ENCODE measurements at regions not wholly inside any gene's neighbourhood (a gene's known extent, or its start where the extent isn't known, plus 50 kb on each side); places are given as distances from the start of the nearest gene placed in this dataset.

DNA sequence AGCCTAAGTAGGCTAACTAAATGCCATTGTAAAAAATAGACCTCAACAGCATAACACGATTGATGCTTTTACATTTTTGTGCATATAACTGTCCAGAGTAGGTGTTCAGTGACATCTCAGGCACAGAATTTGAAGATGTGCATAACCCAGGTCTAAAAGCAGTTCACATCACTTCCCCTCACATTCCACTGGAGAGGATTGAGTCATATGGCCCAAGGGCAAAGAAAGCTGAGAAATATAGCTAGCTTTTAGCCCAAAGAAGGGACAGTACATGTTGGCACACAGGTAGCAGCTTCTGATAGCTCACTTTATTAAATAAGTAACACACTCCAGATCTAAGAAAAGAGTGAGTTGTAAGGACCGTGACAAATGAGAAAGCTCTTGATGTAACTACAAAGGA is 2259.5 kb upstream of the WWC1 start:
- Mint-ChIP-seq H3K36me3 (no peaks in the 10 kb centered on the region), H3K27me3 (no peaks in the 10 kb centered on the region), H3K4me3 (no peak overlapping the region), H3K9me3 (peaks cover 0 to 22% (median 3%) of the 10 kb centered on the region in 3 donors), H3K4me1 (no peaks in the 10 kb centered on the region), H3K27ac (no peak overlapping the region)

DNA sequence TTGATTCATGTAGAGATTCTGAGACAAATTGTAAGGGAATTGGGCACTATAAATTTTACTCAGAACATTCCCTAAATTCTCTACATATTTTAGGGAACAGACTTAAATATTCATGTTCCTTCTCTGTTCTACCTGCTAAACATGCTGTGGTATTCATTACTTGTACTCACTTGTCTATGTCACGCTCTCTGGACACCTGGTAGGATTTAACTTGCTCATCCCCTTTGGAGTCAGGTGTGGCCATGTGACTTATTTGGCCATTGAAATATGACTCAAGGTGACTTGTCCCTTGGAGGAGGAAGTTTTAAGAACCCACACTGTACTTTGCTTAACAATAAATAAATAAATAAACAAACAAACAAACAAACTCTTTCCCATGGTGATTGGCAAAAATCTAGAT is 2258.8 kb upstream of the WWC1 start:
- Mint-ChIP-seq H3K4me1 (no peaks in the 10 kb centered on the region), H3K4me3 (no peak overlapping the region), H3K36me3 (no peaks in the 10 kb centered on the region), H3K9me3 (peaks cover 0 to 19% (median 3%) of the 10 kb centered on the region in 3 donors), H3K27ac (no peak overlapping the region), H3K27me3 (no peaks in the 10 kb centered on the region)

DNA sequence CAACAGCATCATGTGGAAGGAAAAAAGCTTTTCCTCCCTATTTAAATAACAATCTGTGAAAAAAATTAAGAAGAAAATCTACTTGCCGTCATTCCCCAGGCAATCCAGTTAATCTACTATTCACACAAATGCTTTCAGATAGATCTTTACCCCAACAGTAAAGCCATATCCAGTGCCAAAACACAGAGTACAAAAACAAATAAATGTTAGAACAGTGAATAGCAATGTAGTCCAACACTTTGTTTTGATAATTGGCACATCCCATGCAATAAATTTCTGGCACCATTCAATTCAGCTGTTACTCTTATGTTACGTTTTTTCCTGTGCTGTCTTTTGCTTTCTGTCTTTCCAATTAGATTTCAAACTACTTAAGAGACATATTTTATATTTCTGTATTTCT is 2245.5 kb upstream of the WWC1 start:
- peaks cover 0 to 13% (median 3%) of the 10 kb centered on the region in 3 donors for H3K9me3 Mint-ChIP-seq
- H3K4me1 Mint-ChIP-seq: no peaks in the 10 kb centered on the region
- no peak overlapping the region for H3K4me3 Mint-ChIP-seq
- no peaks in the 10 kb centered on the region for H3K36me3 Mint-ChIP-seq
- no peak overlapping the region for H3K27ac Mint-ChIP-seq
- no peaks in the 10 kb centered on the region for H3K27me3 Mint-ChIP-seq

DNA sequence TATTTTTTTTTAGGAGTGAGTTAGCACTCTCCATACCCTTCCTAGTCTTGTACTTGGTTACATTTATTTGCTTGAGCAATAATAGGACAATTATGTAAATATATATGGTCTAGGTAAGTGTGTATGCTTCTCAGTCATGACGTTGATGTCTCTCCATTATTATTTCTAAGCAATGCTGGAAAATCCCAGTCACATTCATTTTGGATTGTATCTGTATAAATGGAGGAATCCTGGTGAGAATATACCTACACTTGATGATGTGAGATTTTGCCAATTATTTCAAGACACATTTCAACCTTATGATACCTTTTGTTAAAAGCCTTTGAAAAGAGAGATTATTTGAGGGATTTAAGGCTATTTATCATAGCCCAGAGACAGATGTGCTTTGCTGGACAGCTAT is 2244.5 kb upstream of the WWC1 start:
- Mint-ChIP-seq H3K36me3 (no peaks in the 10 kb centered on the region), H3K27ac (no peak overlapping the region), H3K4me3 (no peak overlapping the region), H3K27me3 (no peaks in the 10 kb centered on the region), H3K9me3 (peaks cover 0 to 13% (median 3%) of the 10 kb centered on the region in 3 donors), H3K4me1 (no peaks in the 10 kb centered on the region)

DNA sequence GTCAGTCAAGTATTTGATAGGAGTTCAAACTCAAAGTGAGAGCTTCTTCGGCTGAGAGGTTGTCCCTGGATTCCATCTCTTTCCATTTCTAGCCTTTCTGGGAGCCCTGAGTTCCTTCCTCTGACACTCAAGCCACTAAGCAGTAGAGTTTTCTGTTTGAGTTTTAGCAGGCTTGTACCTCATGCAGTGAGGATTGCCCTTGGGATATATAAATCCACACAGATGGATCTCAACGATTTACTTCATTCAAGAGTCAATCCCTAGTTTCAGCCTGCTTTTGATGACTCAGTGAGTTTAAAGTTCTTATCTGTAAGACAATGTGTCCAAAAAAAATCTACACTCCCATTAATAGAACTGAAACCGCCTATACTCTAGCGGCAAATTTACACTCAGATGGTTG is 2240.9 kb upstream of the WWC1 start:
- no peak overlapping the region for H3K27ac Mint-ChIP-seq
- H3K27me3 Mint-ChIP-seq: no peaks in the 10 kb centered on the region

DNA sequence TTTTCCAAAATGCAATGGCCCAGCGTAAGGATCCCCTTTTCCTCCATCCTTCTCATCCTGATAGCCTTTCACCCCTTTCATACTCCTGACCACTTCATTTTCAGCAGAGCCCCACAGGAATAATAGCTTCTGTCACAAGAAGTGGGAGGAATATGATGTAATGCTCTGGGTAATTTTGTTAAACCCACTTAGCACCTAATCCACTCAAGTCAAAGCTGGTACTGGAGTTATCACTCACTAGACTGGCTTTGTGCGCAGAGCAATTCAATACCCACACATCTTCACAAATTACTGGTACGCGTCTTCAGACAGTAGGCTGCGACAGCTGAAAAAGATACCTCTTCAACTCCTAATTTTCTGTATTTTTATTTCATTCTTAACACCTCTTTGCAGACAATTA is 2232.8 kb upstream of the WWC1 start:
- Mint-ChIP-seq H3K27me3 (no peaks in the 10 kb centered on the region), H3K4me1 (no peaks in the 10 kb centered on the region), H3K4me3 (no peak overlapping the region), H3K27ac (no peak overlapping the region), H3K36me3 (no peaks in the 10 kb centered on the region), H3K9me3 (peaks cover 2 to 3% (median 2%) of the 10 kb centered on the region in 3 donors)

More for the DNA sequence above, 2240.9 kb upstream of the WWC1 start:
- peaks cover 2 to 3% (median 2%) of the 10 kb centered on the region in 3 donors for H3K9me3 Mint-ChIP-seq
- H3K4me3 Mint-ChIP-seq: no peak overlapping the region
- H3K36me3 Mint-ChIP-seq: no peaks in the 10 kb centered on the region
- H3K4me1 Mint-ChIP-seq: no peaks in the 10 kb centered on the region

DNA sequence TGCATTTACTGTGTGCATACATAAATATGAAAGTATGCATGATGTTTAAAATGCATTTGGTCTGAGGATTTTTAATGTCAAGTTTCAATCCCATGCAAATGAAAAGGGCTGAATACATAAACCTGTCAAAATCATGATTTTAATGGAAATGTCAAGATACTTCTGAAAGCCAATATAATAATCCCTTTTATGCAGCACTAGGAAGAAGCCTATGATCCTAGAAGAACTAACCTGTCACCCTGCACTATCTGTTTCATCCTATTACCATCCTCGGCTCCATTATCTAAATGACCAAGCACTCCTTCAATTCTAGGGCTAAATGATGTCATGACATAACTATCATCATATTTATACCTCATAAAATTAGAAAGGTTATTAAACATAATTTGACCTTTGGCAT is 2229.4 kb upstream of the WWC1 start:
- H3K36me3 Mint-ChIP-seq: no peaks in the 10 kb centered on the region
- H3K27ac Mint-ChIP-seq: no peak overlapping the region
- H3K9me3 Mint-ChIP-seq: peaks cover 0 to 2% (median 0%) of the 10 kb centered on the region in 3 donors
- no peaks in the 10 kb centered on the region for H3K27me3 Mint-ChIP-seq
- no peak overlapping the region for H3K4me3 Mint-ChIP-seq
- no peaks in the 10 kb centered on the region for H3K4me1 Mint-ChIP-seq

DNA sequence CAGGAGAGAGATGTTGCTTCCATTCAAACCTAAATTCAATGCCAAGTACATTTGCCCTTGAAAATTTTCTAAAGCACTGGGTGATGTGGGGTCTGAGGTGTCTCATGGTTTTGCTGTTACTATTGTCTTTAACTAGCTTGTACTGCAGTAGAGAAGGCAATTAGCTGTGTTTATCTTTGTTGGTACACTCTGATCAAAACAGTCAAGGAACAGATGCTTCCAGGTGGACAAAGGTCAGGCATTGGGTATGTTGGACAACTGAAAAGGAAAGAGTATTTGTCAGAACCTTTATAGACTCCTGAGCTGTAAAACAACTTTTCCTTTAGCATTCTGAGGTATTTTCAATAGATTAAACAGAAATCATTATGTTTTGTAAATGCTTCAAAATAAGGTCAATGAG is 2228.7 kb upstream of the WWC1 start:
- Mint-ChIP-seq H3K36me3 (no peaks in the 10 kb centered on the region), H3K27ac (no peak overlapping the region), H3K4me3 (no peak overlapping the region), H3K9me3 (peaks cover 0 to 2% (median 0%) of the 10 kb centered on the region in 3 donors), H3K4me1 (no peaks in the 10 kb centered on the region), H3K27me3 (no peaks in the 10 kb centered on the region)

DNA sequence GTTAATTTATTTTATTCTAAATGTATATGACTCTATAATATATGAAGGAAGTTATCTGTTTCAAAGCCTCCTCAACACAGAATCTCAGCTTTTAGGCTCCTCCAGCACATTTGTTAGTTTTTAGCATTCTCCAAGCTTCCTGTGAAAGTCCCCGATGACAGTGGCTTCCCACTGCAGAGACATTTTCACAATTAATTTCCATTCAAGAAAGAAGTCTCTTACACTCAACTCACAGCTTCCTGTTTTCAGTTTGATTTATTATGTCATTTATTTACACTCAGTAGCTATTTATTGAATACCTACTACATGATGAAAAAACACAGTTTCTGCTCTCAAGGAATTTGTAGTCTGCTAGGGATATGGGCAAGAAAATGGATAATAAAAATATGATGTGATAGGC is 2228.2 kb upstream of the WWC1 start:
- H3K27me3 Mint-ChIP-seq: no peaks in the 10 kb centered on the region
- no peaks in the 10 kb centered on the region for H3K9me3 Mint-ChIP-seq
- no peak overlapping the region for H3K4me3 Mint-ChIP-seq
- no peak overlapping the region for H3K27ac Mint-ChIP-seq
- no peaks in the 10 kb centered on the region for H3K4me1 Mint-ChIP-seq
- no peaks in the 10 kb centered on the region for H3K36me3 Mint-ChIP-seq

DNA sequence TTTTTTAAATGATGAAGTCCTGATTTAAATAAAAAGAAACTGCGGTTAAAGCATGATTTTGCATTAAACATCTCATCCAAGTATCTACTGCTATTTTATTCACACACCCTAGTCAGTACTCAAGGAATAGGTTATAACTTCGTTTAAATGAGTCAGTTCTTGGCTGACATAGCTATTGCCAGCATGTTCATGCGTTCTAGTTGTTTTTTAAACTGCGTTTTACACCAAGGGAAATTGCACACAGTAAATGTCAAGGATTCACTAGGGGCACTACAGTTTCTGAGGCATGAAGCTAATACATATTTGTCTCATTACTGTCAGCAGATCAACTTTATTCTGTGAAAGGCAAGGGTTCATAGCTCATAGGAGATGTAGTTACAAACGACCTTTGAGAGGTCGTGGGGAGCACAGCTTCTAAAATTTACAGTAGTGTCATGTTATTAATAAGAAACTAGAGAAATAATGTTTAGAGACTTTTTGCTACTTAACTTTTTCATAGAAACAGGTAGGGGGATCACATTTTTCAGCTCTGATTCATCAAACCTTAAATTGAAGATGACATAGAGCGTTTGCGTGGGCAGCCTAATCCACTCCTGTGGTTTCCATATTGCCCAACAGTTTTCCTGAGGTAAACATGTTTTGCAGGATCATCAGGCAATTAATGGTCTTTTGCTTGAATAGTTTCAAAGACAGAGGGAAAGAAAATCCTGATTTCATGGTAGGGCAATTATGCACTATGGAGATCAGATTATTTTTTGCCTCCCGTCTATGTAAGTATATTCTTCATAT is 2222.7 kb upstream of the WWC1 start:
- H3K27me3 Mint-ChIP-seq: no peaks in the 10 kb centered on the region
- peaks cover 2 to 4% (median 3%) of the 10 kb centered on the region in 3 donors for H3K9me3 Mint-ChIP-seq
- H3K4me3 Mint-ChIP-seq: no peak overlapping the region
- peaks cover 3% of the 10 kb centered on the region for H3K36me3 Mint-ChIP-seq
- H3K27ac Mint-ChIP-seq: no peak overlapping the region
- no peaks in the 10 kb centered on the region for H3K4me1 Mint-ChIP-seq

DNA sequence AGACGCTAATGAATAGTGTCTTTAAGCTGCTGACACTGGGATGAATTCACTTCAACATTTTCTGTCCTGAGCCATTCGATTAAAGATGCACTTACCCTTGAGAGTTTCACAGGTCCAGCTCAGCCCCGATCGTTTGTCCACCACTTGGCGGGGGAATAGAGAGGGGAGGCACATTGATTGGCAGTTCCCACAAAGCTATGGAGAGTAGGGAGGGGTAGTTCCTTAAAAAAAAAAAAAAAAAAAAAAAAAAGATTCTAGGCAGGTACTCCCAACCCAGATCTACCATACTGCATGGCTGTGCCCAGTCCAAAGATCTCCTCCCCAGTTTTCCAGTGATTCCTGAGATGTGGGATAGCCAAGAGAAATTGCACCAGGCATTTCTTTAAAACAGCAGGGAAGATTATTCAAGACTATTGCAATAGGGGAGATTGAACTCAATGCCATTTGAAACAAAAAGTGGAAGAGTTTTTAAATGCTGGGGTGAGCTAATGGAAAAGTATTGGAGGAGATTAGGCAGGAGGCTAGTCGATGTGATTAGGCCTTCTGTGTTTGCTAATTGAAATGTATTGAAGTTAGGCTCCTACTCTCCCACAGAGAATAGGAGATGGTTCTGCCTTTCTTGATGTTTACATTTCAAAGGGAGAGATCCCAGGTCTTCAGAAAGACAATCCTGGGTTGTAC is 2217.4 kb upstream of the WWC1 start:
- H3K36me3 Mint-ChIP-seq: peaks cover 3% of the 10 kb centered on the region
- no peak overlapping the region for H3K27ac Mint-ChIP-seq
- H3K4me3 Mint-ChIP-seq: no peak overlapping the region
- no peaks in the 10 kb centered on the region for H3K27me3 Mint-ChIP-seq
- no peaks in the 10 kb centered on the region for H3K4me1 Mint-ChIP-seq
- peaks cover 2 to 5% (median 4%) of the 10 kb centered on the region in 3 donors for H3K9me3 Mint-ChIP-seq

DNA sequence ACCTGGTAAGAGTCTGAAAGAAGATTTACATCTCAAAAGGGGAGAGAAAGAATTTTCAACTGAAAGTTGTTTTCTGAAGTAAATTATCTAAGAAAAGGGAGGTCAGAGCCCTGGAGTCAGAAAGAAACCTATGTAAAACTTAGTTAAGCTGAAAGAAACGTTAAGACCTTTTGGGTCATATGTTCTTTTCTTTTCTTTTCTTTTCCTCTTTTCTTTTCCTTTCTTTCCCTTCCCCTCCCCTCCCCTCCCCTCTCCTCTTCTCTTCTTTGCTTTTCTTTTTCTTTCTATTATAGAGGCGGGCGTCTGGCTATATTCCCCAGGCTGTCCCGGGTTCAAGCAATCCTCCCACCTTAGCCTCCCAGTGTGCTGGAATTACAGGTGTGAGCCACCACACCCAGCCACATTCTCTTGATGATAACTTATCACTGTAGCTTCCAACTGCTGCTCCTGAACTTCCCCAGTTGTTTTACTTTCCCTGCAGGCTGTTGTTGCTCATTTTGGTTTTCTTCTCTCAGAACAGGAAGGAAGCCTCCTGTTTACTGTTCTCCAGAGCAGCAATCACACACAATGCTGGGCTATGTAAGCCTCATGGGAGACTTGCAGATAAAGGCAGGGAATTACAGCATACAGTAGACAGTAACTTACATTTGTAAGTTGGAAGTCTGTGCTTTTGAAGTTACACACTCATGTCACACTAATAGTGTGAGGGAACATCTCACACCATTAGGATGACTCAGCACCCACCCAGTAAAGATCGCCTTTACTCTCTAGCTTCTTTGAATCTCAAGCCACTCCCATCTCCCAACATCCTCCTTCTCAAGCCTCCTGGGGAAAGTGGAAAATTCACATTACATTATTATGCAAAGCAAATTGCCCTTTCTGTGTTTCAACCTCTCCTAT is 2216.6 kb upstream of the WWC1 start:
- Mint-ChIP-seq H3K36me3 (peaks cover 3% of the 10 kb centered on the region), H3K9me3 (peaks cover 0 to 5% (median 4%) of the 10 kb centered on the region in 3 donors), H3K4me1 (no peaks in the 10 kb centered on the region), H3K27me3 (no peaks in the 10 kb centered on the region), H3K27ac (no peak overlapping the region), H3K4me3 (no peak overlapping the region)

DNA sequence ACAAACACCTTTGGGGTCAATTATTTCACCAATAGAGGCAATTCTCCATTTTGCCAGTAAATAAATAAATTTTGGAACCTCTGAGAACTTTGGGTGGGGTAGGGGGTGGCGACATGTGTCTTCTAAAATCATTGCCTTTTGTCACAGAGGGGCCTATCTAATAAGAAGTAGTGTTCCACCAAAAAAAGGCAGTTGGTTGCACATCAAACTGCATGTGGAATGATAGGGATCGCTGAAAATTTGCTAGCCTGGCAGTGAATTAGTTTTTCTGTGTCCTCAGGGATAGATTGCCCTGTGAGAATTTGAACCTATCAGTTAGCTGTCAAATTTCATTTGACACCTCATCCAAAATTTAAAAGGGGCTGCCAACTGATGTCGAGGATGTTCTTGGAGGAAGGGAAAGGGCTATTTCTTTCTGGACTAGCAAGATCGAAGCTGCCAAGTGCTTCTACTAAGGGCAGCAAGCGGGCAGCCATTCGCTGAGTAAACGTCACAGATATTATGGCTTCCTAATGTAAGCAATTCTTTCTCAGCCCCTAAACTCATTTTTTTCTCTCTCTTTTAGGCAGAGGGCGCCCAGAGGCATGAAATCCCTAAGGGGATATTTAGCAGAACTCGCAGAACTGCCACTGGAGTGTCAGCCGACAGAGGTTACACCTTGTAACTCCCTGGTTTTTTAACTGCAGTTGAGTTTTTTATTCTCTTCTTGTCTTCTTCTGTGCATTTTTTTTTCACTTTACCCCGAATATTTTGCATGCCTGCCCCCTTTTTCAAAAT is 2208.1 kb upstream of the WWC1 start:
- no peak overlapping the region for H3K27ac Mint-ChIP-seq
- H3K4me1 Mint-ChIP-seq: no peaks in the 10 kb centered on the region
- H3K9me3 Mint-ChIP-seq: peaks cover 0 to 7% (median 3%) of the 10 kb centered on the region in 3 donors
- H3K27me3 Mint-ChIP-seq: no peaks in the 10 kb centered on the region
- no peak overlapping the region for H3K4me3 Mint-ChIP-seq
- no peaks in the 10 kb centered on the region for H3K36me3 Mint-ChIP-seq

DNA sequence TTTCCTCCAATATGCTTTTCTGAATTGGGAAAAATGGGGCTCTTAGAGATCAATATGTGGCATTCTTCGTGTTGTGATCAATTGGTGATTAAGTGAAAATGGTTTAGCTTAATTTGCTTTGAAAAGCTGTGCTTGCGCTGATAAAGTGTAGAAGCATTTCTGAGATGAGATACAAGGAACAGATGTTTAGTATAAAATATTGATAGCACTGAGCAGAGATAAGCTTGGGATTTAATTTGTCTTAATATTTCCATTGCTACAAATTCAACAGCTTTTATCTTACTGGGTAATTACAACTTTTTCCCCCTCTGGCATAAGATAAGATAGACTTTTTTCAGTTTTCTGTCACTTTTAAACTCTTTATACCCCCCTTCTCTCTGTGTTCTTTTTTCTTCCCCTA is 2204.9 kb upstream of the WWC1 start:
- Mint-ChIP-seq H3K4me3 (no peak overlapping the region), H3K27ac (no peak overlapping the region), H3K36me3 (no peaks in the 10 kb centered on the region), H3K9me3 (peaks cover 3 to 10% (median 3%) of the 10 kb centered on the region in 3 donors), H3K27me3 (no peaks in the 10 kb centered on the region), H3K4me1 (no peaks in the 10 kb centered on the region)

All from IgD-negative memory B cell (primary cell).